Gastrocnemius medialis (tissue), 4 donors: ENCODE measurements at regions not wholly inside any gene's neighbourhood (a gene's known extent, or its start where the extent isn't known, plus 50 kb on each side); places are given as distances from the start of the nearest gene placed in this dataset.
A peak's percentile ranks its signal among the peaks of the same experiment; 100 is the strongest.

Experiments used
- ATAC-seq, 2 donors: fragments of 150-250 bp; one replicate each; pipeline ENCODE4 v1.9.1; 2016
- DNase-seq, 2 donors: peaks; one replicate each; pipeline ENCODE4 v3.0.0-alpha.2; 2019
- H3K27ac ChIP-seq, 4 donors: fragments of 200-600 bp; sonication (generic); 1 replicate in 1 of 4; 2 replicates in 3 of 4; pipeline ENCODE4 v1.5.1; 2016 to 2018; ENCODE audit warnings: mild to moderate bottlenecking in 2 of 4, moderate library complexity in 1 of 4
- H3K27me3 ChIP-seq, 3 donors: fragments of 200-600 bp; sonication (generic) in 2 of 3; 1 replicate in 1 of 3; 2 replicates in 2 of 3; pipeline versions ENCODE4 v1.5.1 to v1.6.0; 2016 to 2019; ENCODE audit warnings: mild to moderate bottlenecking in 1 of 3, moderate library complexity in 1 of 3
- H3K36me3 ChIP-seq, 2 donors: fragments of 200-600 bp; sonication (generic) in 1 of 2; one replicate each; pipeline ENCODE4 v1.5.1; 2017 to 2018
- H3K4me1 ChIP-seq, 2 donors: fragments of 200-600 bp; sonication (generic) in 1 of 2; one replicate each; pipeline ENCODE4 v1.5.1; 2016 to 2017; ENCODE audit warnings: mild to moderate bottlenecking in 2 of 2
- H3K4me3 ChIP-seq, 4 donors: fragments of 200-600 bp; sonication (generic) in 3 of 4; 1 replicate in 1 of 4; 2 replicates in 3 of 4; pipeline ENCODE4 v1.5.1; 2016 to 2019; ENCODE audit warnings: mild to moderate bottlenecking in 2 of 4
- H3K9me3 ChIP-seq, 3 donors: fragments of 200-600 bp; sonication (generic) in 2 of 3; 1 replicate in 1 of 3; 2 replicates in 2 of 3; pipeline ENCODE4 v1.5.1; 2016 to 2019
- CTCF ChIP-seq, 5 experiments: fragments of 450-650 bp in 3 of 5; fragments of 200-600 bp in 2 of 5; sonication (generic) in 2 of 5; IDR thresholded peaks in 4 of 5; conservative IDR thresholded peaks in 1 of 5; 1 replicate in 4 of 5; 2 replicates in 1 of 5; pipeline ENCODE4 v1.5.1; 2016 to 2019; ENCODE audit warnings: antibody characterized with exemption in 5 of 5, mild to moderate bottlenecking in 3 of 5, moderate library complexity in 3 of 5
- POLR2A ChIP-seq, 2 donors: fragments of 450-650 bp; IDR thresholded peaks; one replicate each; pipeline ENCODE4 v1.6.1; 2017; ENCODE audit warnings: antibody characterized with exemption in 2 of 2, mild to moderate bottlenecking in 2 of 2, moderate library complexity in 2 of 2
- in situ Hi-C, 4 donors: fragments of 200-750 bp; cut with MboI; loops; one replicate each; pipeline versions ENCODE4 v1.15.0 to v1.8.0; 2017; ENCODE audit warnings: low sequenced_read_pairs in 4 of 4
- intact Hi-C: fragments of 100-400 bp; cut with DNase I; formaldehyde crosslinking; loops from one replicate; pipeline ENCODE4 v1.15.1; 2023; ENCODE audit warnings: low total_unique reads

GRCh38 chr14:85235868-85236267, 294.1 kb upstream of the FLRT2 start:
- H3K4me3 ChIP-seq: no peak overlapping the region
- ATAC-seq (no peak), DNase-seq (no peak)
- intact Hi-C loops (no loop called here), in situ Hi-C loops (no loop called here)
- H3K27ac ChIP-seq: no peak overlapping the region
- peaks cover 2% of the 10 kb centered on the region in 2 donors for H3K4me1 ChIP-seq
- TF ChIP-seq POLR2A (IDR thresholded peaks at IDR 0.05): no peak
- no peak for TF ChIP-seq CTCF (IDR thresholded peaks at IDR 0.05 in 4 of 5, conservative IDR thresholded peaks at IDR 0.05 in 1 of 5)
- no peaks in the 10 kb centered on the region for H3K36me3 ChIP-seq
- H3K27me3 ChIP-seq: no peaks in the 10 kb centered on the region
- no peaks in the 10 kb centered on the region for H3K9me3 ChIP-seq

GRCh38 chr14:85236296-85236695, 293.6 kb upstream of the FLRT2 start:
- no peaks in the 10 kb centered on the region for H3K27me3 ChIP-seq
- ATAC-seq: no peak
- H3K36me3 ChIP-seq: no peaks in the 10 kb centered on the region
- TF ChIP-seq CTCF (IDR thresholded peaks at IDR 0.05 in 4 of 5, conservative IDR thresholded peaks at IDR 0.05 in 1 of 5) (no peak), POLR2A (IDR thresholded peaks at IDR 0.05) (no peak)
- H3K9me3 ChIP-seq: no peaks in the 10 kb centered on the region
- H3K4me1 ChIP-seq: peaks cover 6 to 7% of the 10 kb centered on the region in 2 donors
- intact Hi-C loops (no loop called here), in situ Hi-C loops (no loop called here)
- no peak for DNase-seq
- H3K4me3 ChIP-seq: no peak overlapping the region
- H3K27ac ChIP-seq: no peak overlapping the region

GRCh38 chr14:85239791-85240190, 290.2 kb upstream of the FLRT2 start:
- H3K4me3 ChIP-seq: no peak overlapping the region
- intact Hi-C loops (no loop called here), in situ Hi-C loops (no loop called here)
- ATAC-seq: no peak
- no peaks in the 10 kb centered on the region for H3K36me3 ChIP-seq
- H3K4me1 ChIP-seq: peaks cover 16 to 22% of the 10 kb centered on the region in 2 donors
- H3K27me3 ChIP-seq: no peaks in the 10 kb centered on the region
- H3K9me3 ChIP-seq: no peaks in the 10 kb centered on the region
- DNase-seq: no peak
- H3K27ac ChIP-seq: no peak overlapping the region
- TF ChIP-seq CTCF (IDR thresholded peaks at IDR 0.05 in 4 of 5, conservative IDR thresholded peaks at IDR 0.05 in 1 of 5) (no peak), POLR2A (IDR thresholded peaks at IDR 0.05) (no peak)

GRCh38 chr14:85241022-85241855, 288.7 kb upstream of the FLRT2 start:
- ATAC-seq (peak in 1 of 2 donors; percentile 70), DNase-seq (no peak)
- intact Hi-C loops: no loop called here
- in situ Hi-C loops: no loop called here
- no peaks in the 10 kb centered on the region for H3K27me3 ChIP-seq
- peaks cover 16 to 22% of the 10 kb centered on the region in 2 donors for H3K4me1 ChIP-seq
- no peaks in the 10 kb centered on the region for H3K9me3 ChIP-seq
- H3K36me3 ChIP-seq: no peaks in the 10 kb centered on the region
- no peak for TF ChIP-seq POLR2A (IDR thresholded peaks at IDR 0.05)
- no peak for TF ChIP-seq CTCF (IDR thresholded peaks at IDR 0.05 in 4 of 5, conservative IDR thresholded peaks at IDR 0.05 in 1 of 5)
- H3K4me3 ChIP-seq: peak overlapping the region in 2 of 4 donors; percentile 26 to 33
- H3K27ac ChIP-seq: no peak overlapping the region
